ENCODE measurements at regions not wholly inside any gene's neighbourhood (a gene's known extent, or its start where the extent isn't known, plus 50 kb on each side); places are given as distances from the start of the nearest gene placed in this dataset.

DNA sequence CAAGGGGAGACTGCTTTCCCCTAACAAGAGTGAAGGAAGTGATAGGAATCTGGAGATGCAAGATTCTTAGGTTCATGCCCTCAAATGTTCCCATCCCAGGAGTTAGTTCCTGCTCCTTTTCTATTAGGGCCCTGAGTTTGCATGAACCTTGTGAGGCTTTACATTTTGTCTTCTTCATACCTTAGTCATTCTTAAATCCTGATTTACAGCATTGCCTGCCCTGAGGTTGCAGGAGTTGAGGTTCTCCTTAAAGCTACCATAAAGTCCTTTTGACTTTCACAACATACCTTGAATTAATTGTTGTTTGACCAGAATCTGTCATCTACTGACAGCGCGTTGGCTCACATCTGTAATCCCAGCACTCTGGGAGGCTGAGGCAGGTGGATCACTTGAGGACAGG is 151.5 kb upstream of the ABCA1 start:
- BruUV-seq (replicated peaks) = no TSS peak
- H3K27ac ChIP-seq (ENCODE audit: insufficient read depth, low read depth, low read length) = no peak overlapping the region
- POLR2A ChIA-PET = no interaction called here

More for the DNA sequence above, 151.5 kb upstream of the ABCA1 start:
- Histone ChIP-seq H3K27me3 (ENCODE audit: control insufficient read depth in 2 of 2, insufficient read depth in 2 of 2, low read length in 2 of 2) (no peaks in the 10 kb centered on the region), H3K9ac (replicated peaks; ENCODE audit: extremely low read depth, insufficient read depth, low read length) (no peak overlapping the region), H3K4me1 (ENCODE audit: control insufficient read depth, extremely low read depth, insufficient read depth, low read length) (no peaks in the 10 kb centered on the region), H3K4me2 (ENCODE audit: insufficient read depth, low read length) (no peak overlapping the region), H3K9me1 (replicated peaks; ENCODE audit: control insufficient read depth, extremely low read depth, insufficient read depth, low read length) (no peaks in the 10 kb centered on the region), H3K79me2 (ENCODE audit: control insufficient read depth, insufficient read depth, low read length) (no peaks in the 10 kb centered on the region), H3K4me3 (replicated peaks in 1 of 3; ENCODE audit: insufficient read depth in 1 of 3, low read depth in 1 of 3, low read length in 3 of 3) (no peak overlapping the region), H4K20me1 (replicated peaks; ENCODE audit: control insufficient read depth, extremely low read depth, insufficient read depth, low read length) (no peaks in the 10 kb centered on the region), H2AFZ (ENCODE audit: low read depth, low read length) (no peak overlapping the region), H3K9me3 (replicated peaks; ENCODE audit: control insufficient read depth, insufficient read depth, low read length) (no peaks in the 10 kb centered on the region), H3K36me3 (ENCODE audit: control insufficient read depth in 2 of 2, extremely low read depth in 1 of 2, insufficient read depth in 2 of 2, low read length in 2 of 2) (no peaks in the 10 kb centered on the region)
- no peak for FAIRE-seq
- CTCF ChIA-PET = no interaction called here
- intact Hi-C loops (cut with micrococcal nuclease) = no loop called here
- no peak for DNase-seq (ENCODE audit: low read depth, low spot score)
- no peak for TF ChIP-seq MYC (IDR thresholded peaks at IDR 0.05; ENCODE audit: low read depth, low read length)
- TF ChIP-seq POLR2A (IDR thresholded peaks at IDR 0.05; ENCODE audit: low read depth, low read length) = no peak
- no peak for TF ChIP-seq FOS (IDR thresholded peaks at IDR 0.05; ENCODE audit: borderline replicate concordance, insufficient read depth, low read length)
- no peak for TF ChIP-seq EZH2 (IDR thresholded peaks at IDR 0.05; ENCODE audit: borderline replicate concordance, low read depth, low read length, severe bottlenecking)
- TF ChIP-seq JUN (IDR thresholded peaks at IDR 0.05; ENCODE audit: borderline replicate concordance, insufficient read depth, insufficient read length, low read depth) = no peak
- no peak for TF ChIP-seq GATA2 (IDR thresholded peaks at IDR 0.05; ENCODE audit: insufficient read depth, insufficient read length, low read depth, low read length)
- TF ChIP-seq, protein P1, sequence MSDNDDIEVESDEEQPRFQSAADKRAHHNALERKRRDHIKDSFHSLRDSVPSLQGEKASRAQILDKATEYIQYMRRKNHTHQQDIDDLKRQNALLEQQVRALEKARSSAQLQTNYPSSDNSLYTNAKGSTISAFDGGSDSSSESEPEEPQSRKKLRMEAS (IDR thresholded peaks at IDR 0.05; ENCODE audit: insufficient read depth, insufficient read length) = no peak
- no peak for TF ChIP-seq POLR2AphosphoS5 (IDR thresholded peaks at IDR 0.05; ENCODE audit: insufficient read depth, low read depth, low read length)
- TF ChIP-seq, protein P2, sequence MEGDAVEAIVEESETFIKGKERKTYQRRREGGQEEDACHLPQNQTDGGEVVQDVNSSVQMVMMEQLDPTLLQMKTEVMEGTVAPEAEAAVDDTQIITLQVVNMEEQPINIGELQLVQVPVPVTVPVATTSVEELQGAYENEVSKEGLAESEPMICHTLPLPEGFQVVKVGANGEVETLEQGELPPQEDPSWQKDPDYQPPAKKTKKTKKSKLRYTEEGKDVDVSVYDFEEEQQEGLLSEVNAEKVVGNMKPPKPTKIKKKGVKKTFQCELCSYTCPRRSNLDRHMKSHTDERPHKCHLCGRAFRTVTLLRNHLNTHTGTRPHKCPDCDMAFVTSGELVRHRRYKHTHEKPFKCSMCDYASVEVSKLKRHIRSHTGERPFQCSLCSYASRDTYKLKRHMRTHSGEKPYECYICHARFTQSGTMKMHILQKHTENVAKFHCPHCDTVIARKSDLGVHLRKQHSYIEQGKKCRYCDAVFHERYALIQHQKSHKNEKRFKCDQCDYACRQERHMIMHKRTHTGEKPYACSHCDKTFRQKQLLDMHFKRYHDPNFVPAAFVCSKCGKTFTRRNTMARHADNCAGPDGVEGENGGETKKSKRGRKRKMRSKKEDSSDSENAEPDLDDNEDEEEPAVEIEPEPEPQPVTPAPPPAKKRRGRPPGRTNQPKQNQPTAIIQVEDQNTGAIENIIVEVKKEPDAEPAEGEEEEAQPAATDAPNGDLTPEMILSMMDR (IDR thresholded peaks at IDR 0.05; ENCODE audit: extremely low read depth in 1 of 2, insufficient read depth in 1 of 2, low read depth in 1 of 2, low read length in 2 of 2) = no peak
- dilution Hi-C loops (cut with MboI; ENCODE audit: extremely low pct_ligation_motif_present, low sequenced_read_pairs) = no loop called here

Measured in endothelial cell of umbilical vein (primary cell).